CD14-positive monocyte (primary cell): ENCODE measurements at regions not wholly inside any gene's neighbourhood (a gene's known extent, or its start where the extent isn't known, plus 50 kb on each side); places are given as distances from the start of the nearest gene placed in this dataset.

ENCODE experiments used
- DNase-seq, 3 donors: peaks; one replicate each; pipeline ENCODE4 v3.0.0-alpha.2; 2011 to 2022
- H2AFZ ChIP-seq: 2 replicates; pipeline ENCODE4 v1.6.0; 2012; ENCODE audit warnings: mild to moderate bottlenecking, low read depth, low read length, inconsistent platforms; ENCODE audit not compliant: insufficient read depth, poor library complexity, severe bottlenecking
- H3K27ac ChIP-seq, 2 donors: 1 replicate in 1 of 2; 2 replicates in 1 of 2; pipeline ENCODE4 v1.5.1; 2012 to 2013; ENCODE audit warnings: low read length in 2 of 2, control low read depth in 1 of 2, inconsistent platforms in 1 of 2, low read depth in 1 of 2, mild to moderate bottlenecking in 1 of 2
- H3K27me3 ChIP-seq, 2 donors: one replicate each; pipeline versions ENCODE4 v1.6.0 to v1.6.1; 2011 to 2013; ENCODE audit warnings: low read length in 2 of 2; ENCODE audit not compliant: control insufficient read depth in 2 of 2, insufficient read depth in 2 of 2
- H3K36me3 ChIP-seq, 2 donors: replicated peaks in 1 of 2; 1 replicate in 1 of 2; 2 replicates in 1 of 2; pipeline versions ENCODE4 v1.5.1 to v1.6.1; 2012 to 2013; ENCODE audit warnings: low read length in 2 of 2, control low read depth in 1 of 2, inconsistent platforms in 1 of 2, mild to moderate bottlenecking in 1 of 2; ENCODE audit not compliant: insufficient read depth in 2 of 2, control insufficient read depth in 1 of 2
- H3K4me1 ChIP-seq, 2 donors: 1 replicate in 1 of 2; 2 replicates in 1 of 2; pipeline versions ENCODE4 v1.5.1 to v1.6.1; 2012 to 2013; ENCODE audit warnings: low read length in 2 of 2, control low read depth in 1 of 2, inconsistent platforms in 1 of 2, mild to moderate bottlenecking in 1 of 2, moderate library complexity in 1 of 2; ENCODE audit not compliant: insufficient read depth in 2 of 2, control insufficient read depth in 1 of 2
- H3K4me2 ChIP-seq: replicated peaks from 2 replicates; pipeline ENCODE3; 2012; ENCODE audit warnings: low read length, moderate library complexity, mild to moderate bottlenecking; ENCODE audit not compliant: poor library complexity, severe bottlenecking; ENCODE audit errors: extremely low read depth
- H3K4me3 ChIP-seq, 3 experiments: fragments of 200-600 bp in 1 of 3; sonication (generic) in 1 of 3; replicated peaks in 1 of 3; 1 replicate in 2 of 3; 2 replicates in 1 of 3; pipeline ENCODE4 v1.5.1; 2011 to 2013; ENCODE audit warnings: low read length in 3 of 3, mild to moderate bottlenecking in 3 of 3, control low read depth in 2 of 3, low read depth in 2 of 3, inconsistent platforms in 1 of 3, moderate library complexity in 1 of 3
- H3K79me2 ChIP-seq: 2 replicates; pipeline ENCODE4 v1.6.0; 2012; ENCODE audit warnings: mild to moderate bottlenecking, control low read depth, inconsistent platforms, low read length, moderate library complexity; ENCODE audit not compliant: insufficient read depth
- H3K9ac ChIP-seq: 2 replicates; pipeline ENCODE4 v1.6.0; 2017; ENCODE audit warnings: low read length, mild to moderate bottlenecking; ENCODE audit not compliant: insufficient read depth, poor library complexity, severe bottlenecking
- H3K9me3 ChIP-seq, 2 donors: replicated peaks in 1 of 2; 1 replicate in 1 of 2; 2 replicates in 1 of 2; pipeline versions ENCODE4 v1.5.1 to v1.6.1; 2012 to 2013; ENCODE audit warnings: low read length in 2 of 2, control low read depth in 1 of 2; ENCODE audit not compliant: control insufficient read depth in 1 of 2, insufficient read depth in 1 of 2
- H4K20me1 ChIP-seq: 2 replicates; pipeline ENCODE4 v1.6.0; 2012; ENCODE audit warnings: mild to moderate bottlenecking, low read length, control low read depth, moderate library complexity; ENCODE audit not compliant: insufficient read depth
- H3K27ac Mint-ChIP-seq, 7 donors: one replicate each; pipeline ENCODE4 v1.8.0; 2020; ENCODE audit warnings: mild to moderate bottlenecking in 7 of 7, mixed read lengths in 7 of 7, moderate library complexity in 6 of 7, inconsistent platforms in 2 of 7
- H3K27me3 Mint-ChIP-seq, 3 donors: one replicate each; pipeline ENCODE4 v1.8.0; 2021 to 2022; ENCODE audit warnings: low read depth in 3 of 3, mild to moderate bottlenecking in 3 of 3, mixed read lengths in 3 of 3, moderate library complexity in 3 of 3, inconsistent platforms in 1 of 3
- H3K36me3 Mint-ChIP-seq, 2 donors: one replicate each; pipeline ENCODE4 v1.8.0; 2020; ENCODE audit warnings: mixed read lengths in 2 of 2, inconsistent platforms in 1 of 2, mild to moderate bottlenecking in 1 of 2
- H3K4me1 Mint-ChIP-seq: one replicate; pipeline ENCODE4 v1.8.0; 2020; ENCODE audit warnings: mild to moderate bottlenecking, mixed read lengths
- H3K4me3 Mint-ChIP-seq, 2 donors: one replicate each; pipeline ENCODE4 v1.8.0; 2020; ENCODE audit warnings: mild to moderate bottlenecking in 2 of 2, mixed read lengths in 2 of 2, moderate library complexity in 1 of 2
- H3K9me3 Mint-ChIP-seq, 7 donors: one replicate each; pipeline ENCODE4 v1.8.0; 2020 to 2022; ENCODE audit warnings: mixed read lengths in 7 of 7, mild to moderate bottlenecking in 6 of 7, moderate library complexity in 6 of 7, inconsistent platforms in 2 of 7
- CTCF ChIP-seq: fragments of 200-600 bp; IDR thresholded peaks from one replicate; pipeline ENCODE4 v1.8.0; 2022; ENCODE audit warnings: antibody characterized with exemption, mild to moderate bottlenecking
- WGBS: methylation state at CpG from one replicate; pipeline ENCODE4 v1.1.5; 2013; ENCODE audit warnings: missing lambda C conversion rate; ENCODE audit not compliant: insufficient coverage; 5-methylcytosine and 5-hydroxymethylcytosine counted together
- intact Hi-C, 2 donors: fragments of 100-400 bp; cut with micrococcal nuclease; formaldehyde crosslinking; loops; one replicate each; pipeline versions ENCODE4 v1.15.0 to v1.15.1; 2023

DNA sequence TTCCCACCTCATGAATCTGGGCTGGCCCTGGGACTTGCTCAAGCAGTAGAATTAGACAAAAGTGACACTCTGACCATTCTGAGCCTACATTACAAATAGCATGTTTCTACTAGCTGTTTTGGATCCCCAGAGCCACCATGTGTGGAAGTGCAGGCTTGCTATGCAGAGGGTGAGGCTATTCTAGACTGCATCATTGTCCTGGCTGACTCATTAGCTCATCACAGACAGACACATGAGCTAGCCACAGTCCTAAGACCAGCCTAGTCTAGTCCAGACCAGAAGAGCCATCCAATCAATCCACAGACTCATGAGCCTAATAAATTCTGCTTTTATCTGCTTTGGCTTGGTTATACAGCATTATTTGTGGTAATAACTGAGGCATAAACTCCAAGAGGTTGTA, 351.9 kb downstream of the PRELID2 start:
- DNase-seq, result no peak
- Mint-ChIP-seq H3K9me3 (peaks cover 0 to 15% (median 5%) of the 10 kb centered on the region in 7 donors), H3K4me1 (no peaks in the 10 kb centered on the region), H3K4me3 (no peak overlapping the region), H3K27me3 (no peaks in the 10 kb centered on the region), H3K27ac (no peak overlapping the region), H3K36me3 (no peaks in the 10 kb centered on the region)
- Histone ChIP-seq H3K4me1 (no peaks in the 10 kb centered on the region), H3K4me3 (no peak overlapping the region), H2AFZ (no peak overlapping the region), H3K9ac (no peak overlapping the region), H3K27ac (no peak overlapping the region), H3K27me3 (no peaks in the 10 kb centered on the region), H3K36me3 (no peaks in the 10 kb centered on the region), H3K9me3 (peaks cover 5 to 8% of the 10 kb centered on the region in 2 donors), H3K4me2 (no peak overlapping the region), H4K20me1 (no peaks in the 10 kb centered on the region), H3K79me2 (no peaks in the 10 kb centered on the region)
- intact Hi-C loops, result no loop called here
- no peak for TF ChIP-seq CTCF

DNA sequence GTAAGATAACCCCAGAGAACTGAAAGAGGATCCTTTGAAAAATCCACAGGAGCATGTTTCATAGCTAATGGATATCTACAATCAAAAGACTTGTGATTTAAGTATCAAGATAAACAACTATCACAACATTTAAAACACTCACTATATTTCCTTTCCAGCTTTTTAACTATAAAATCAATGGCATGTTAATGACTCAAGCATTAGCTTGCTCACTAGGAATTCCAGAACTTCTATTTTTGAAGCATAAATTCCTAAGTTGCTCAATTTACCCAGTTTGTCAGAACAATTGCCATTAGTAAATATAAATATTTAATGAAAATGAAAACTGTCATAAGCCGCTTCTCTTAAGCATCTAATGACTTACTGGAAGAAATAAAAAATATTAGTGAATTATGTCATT, 355.3 kb downstream of the PRELID2 start:
- no CpG with 5 or more reads among the region's 1 CpG for WGBS
- H3K4me2 ChIP-seq, result no peak overlapping the region
- H3K4me3 ChIP-seq, result no peak overlapping the region
- no peaks in the 10 kb centered on the region for H3K36me3 ChIP-seq
- H3K79me2 ChIP-seq, result no peaks in the 10 kb centered on the region
- H3K27ac ChIP-seq, result no peak overlapping the region
- no peak overlapping the region for H3K9ac ChIP-seq
- H3K4me1 Mint-ChIP-seq, result no peaks in the 10 kb centered on the region
- DNase-seq, result no peak
- no peaks in the 10 kb centered on the region for H4K20me1 ChIP-seq
- no peaks in the 10 kb centered on the region for H3K27me3 ChIP-seq
- no peak overlapping the region for H2AFZ ChIP-seq
- H3K36me3 Mint-ChIP-seq, result no peaks in the 10 kb centered on the region
- H3K27me3 Mint-ChIP-seq, result peaks cover 0 to 1% (median 0%) of the 10 kb centered on the region in 3 donors
- H3K9me3 Mint-ChIP-seq, result peaks cover 0 to 10% (median 4%) of the 10 kb centered on the region in 7 donors
- H3K9me3 ChIP-seq, result peaks cover 3 to 8% of the 10 kb centered on the region in 2 donors
- TF ChIP-seq CTCF, result no peak
- no peak overlapping the region for H3K4me3 Mint-ChIP-seq
- no peak overlapping the region for H3K27ac Mint-ChIP-seq
- intact Hi-C loops, result no loop called here
- no peaks in the 10 kb centered on the region for H3K4me1 ChIP-seq
